Inferior parietal cortex (tissue), 1 donor: ENCODE measurements at regions not wholly inside any gene's neighbourhood (a gene's known extent, or its start where the extent isn't known, plus 50 kb on each side); places are given as distances from the start of the nearest gene placed in this dataset.
"Not testable (repeated sequence)": the region's sequence is repeated elsewhere in the genome, so short reads cannot be mapped to it uniquely, and the experiment has no call there.

ENCODE experiments used
- DNase-seq: peaks from one replicate; pipeline ENCODE4 v3.0.0-alpha.2; 2016; ENCODE audit errors: extremely low spot score

GRCh38 chr6:27187231-27188060, 60.1 kb upstream of the PRSS16 start:
- DNase-seq: no peak

- DNase-seq: peak; percentile 53
These were observed 59.2 kb upstream of the PRSS16 start for GRCh38 chr6:27188061-27188884.

GRCh38 chr6:27188885-27189418, 58.5 kb upstream of the PRSS16 start:
- peak; percentile 89 for DNase-seq

GRCh38 chr6:27190126-27190525, 57.4 kb upstream of the PRSS16 start:
- DNase-seq: no peak

- DNase-seq: not testable (repeated sequence)
These were observed 53.0 kb upstream of the PRSS16 start for GRCh38 chr6:27194453-27194852.

- not testable (repeated sequence) for DNase-seq
These were observed 52.0 kb upstream of the PRSS16 start for GRCh38 chr6:27195547-27195946.
